Spinal cord (tissue), 9 donors: ENCODE measurements at regions not wholly inside any gene's neighbourhood (a gene's known extent, or its start where the extent isn't known, plus 50 kb on each side); places are given as distances from the start of the nearest gene placed in this dataset.
A peak's percentile ranks its signal among the peaks of the same experiment; 100 is the strongest.

Experiments
- DNase-seq, 6 donors: peaks; one replicate each; pipeline versions ENCODE4 v3.0.0 to v3.0.0-alpha.2; 2013 to 2015; ENCODE audit warnings: low spot score in 6 of 6, low read depth in 4 of 6
- H3K27ac ChIP-seq: one replicate; pipeline ENCODE4 v1.5.1; 2013; ENCODE audit warnings: low read depth, low read length, control low read depth
- H3K27me3 ChIP-seq: one replicate; pipeline ENCODE4 v1.6.1; 2013; ENCODE audit warnings: low read length; ENCODE audit not compliant: control insufficient read depth, insufficient read depth
- H3K36me3 ChIP-seq: one replicate; pipeline ENCODE4 v1.6.1; 2013; ENCODE audit warnings: low read length; ENCODE audit not compliant: control insufficient read depth, insufficient read depth
- H3K4me1 ChIP-seq: one replicate; pipeline ENCODE4 v1.6.1; 2013; ENCODE audit warnings: low read length; ENCODE audit not compliant: control insufficient read depth, insufficient read depth
- H3K4me3 ChIP-seq: one replicate; pipeline ENCODE4 v1.5.1; 2013; ENCODE audit warnings: low read depth, low read length, control low read depth
- H3K9me3 ChIP-seq: one replicate; pipeline ENCODE4 v1.6.1; 2013; ENCODE audit warnings: low read length; ENCODE audit not compliant: control insufficient read depth, insufficient read depth
- WGBS: methylation state at CpG from one replicate; pipeline ENCODE4 v1.1.5; 2013; ENCODE audit warnings: missing lambda C conversion rate; ENCODE audit not compliant: insufficient coverage; 5-methylcytosine and 5-hydroxymethylcytosine counted together
- donor health status: healthy.

- no peak for DNase-seq
- no peaks in the 10 kb centered on the region for H3K36me3 ChIP-seq
- 82% methylated on average over 1 of the region's 2 CpGs for WGBS
These were observed 356.4 kb upstream of the VWC2 start for GRCh38 chr7:49417034-49417433.

DNA sequence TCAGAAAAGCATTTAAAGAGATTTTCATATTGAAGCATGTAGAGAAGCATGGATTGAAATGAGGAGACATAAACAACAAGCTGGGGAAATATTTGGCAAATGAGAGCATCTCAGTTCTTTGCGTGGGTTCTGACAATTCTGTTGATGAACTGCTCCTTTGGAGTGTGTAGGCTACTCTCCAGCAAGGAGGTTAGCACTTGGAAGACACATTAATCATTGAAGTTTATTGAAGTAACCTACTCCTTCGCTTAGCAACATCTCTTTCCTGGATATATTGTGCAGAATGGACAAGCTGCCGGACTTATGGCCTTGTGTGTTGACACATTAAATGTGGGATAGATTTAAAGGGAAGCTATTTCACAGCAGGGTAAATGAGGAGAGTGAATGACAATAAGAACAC, 354.5 kb upstream of the VWC2 start:
- Histone ChIP-seq H3K4me3 (no peak overlapping the region), H3K4me1 (no peaks in the 10 kb centered on the region)
- no CpG with 5 or more reads among the region's 3 CpGs for WGBS

More at GRCh38 chr7:49417034-49417433, 356.4 kb upstream of the VWC2 start:
- Histone ChIP-seq H3K4me1 (no peaks in the 10 kb centered on the region), H3K27me3 (no peaks in the 10 kb centered on the region), H3K4me3 (no peak overlapping the region), H3K9me3 (no peaks in the 10 kb centered on the region), H3K27ac (no peak overlapping the region)

DNA sequence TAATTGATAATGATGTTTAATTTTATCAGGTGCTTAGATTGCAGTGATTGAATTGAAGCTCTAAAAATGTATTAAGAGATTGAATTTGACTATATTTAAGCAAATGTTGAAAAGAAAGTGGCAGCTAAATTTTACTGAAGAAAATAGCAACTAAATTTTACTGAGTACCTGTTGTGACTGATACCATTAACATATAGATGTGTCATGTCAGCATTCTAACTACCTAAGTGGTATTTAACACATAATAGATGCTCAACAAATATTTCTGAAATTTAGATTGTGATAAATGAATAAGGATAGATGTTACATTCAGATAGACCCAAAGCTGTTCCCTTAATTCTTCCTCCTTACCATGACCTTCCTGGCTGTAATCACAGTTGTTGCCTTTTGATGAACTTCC, 350.9 kb upstream of the VWC2 start:
- no peak overlapping the region for H3K27ac ChIP-seq
- no peaks in the 10 kb centered on the region for H3K4me1 ChIP-seq
- no peaks in the 10 kb centered on the region for H3K9me3 ChIP-seq
- DNase-seq: no peak
- H3K27me3 ChIP-seq: no peaks in the 10 kb centered on the region
- H3K4me3 ChIP-seq: no peak overlapping the region
- no peaks in the 10 kb centered on the region for H3K36me3 ChIP-seq

More for the DNA sequence above, 354.5 kb upstream of the VWC2 start:
- Histone ChIP-seq H3K9me3 (no peaks in the 10 kb centered on the region), H3K36me3 (no peaks in the 10 kb centered on the region), H3K27me3 (no peaks in the 10 kb centered on the region), H3K27ac (no peak overlapping the region)
- peak in 1 of 6 donors; percentile 66 for DNase-seq

GRCh38 chr7:49424109-49424508, 349.3 kb upstream of the VWC2 start:
- Histone ChIP-seq H3K36me3 (no peaks in the 10 kb centered on the region), H3K4me3 (no peak overlapping the region), H3K27me3 (no peaks in the 10 kb centered on the region), H3K9me3 (no peaks in the 10 kb centered on the region), H3K4me1 (no peaks in the 10 kb centered on the region), H3K27ac (no peak overlapping the region)
- no peak for DNase-seq

GRCh38 chr7:49425277-49425818, 348.1 kb upstream of the VWC2 start:
- 68% methylated on average over 2 of the region's 5 CpGs for whole genome bisulfite sequencing
- DNase-seq: no peak
- H3K9me3 ChIP-seq: no peaks in the 10 kb centered on the region
- no peak overlapping the region for H3K27ac ChIP-seq
- no peaks in the 10 kb centered on the region for H3K4me1 ChIP-seq
- no peaks in the 10 kb centered on the region for H3K27me3 ChIP-seq
- no peaks in the 10 kb centered on the region for H3K36me3 ChIP-seq
- no peak overlapping the region for H3K4me3 ChIP-seq

DNA sequence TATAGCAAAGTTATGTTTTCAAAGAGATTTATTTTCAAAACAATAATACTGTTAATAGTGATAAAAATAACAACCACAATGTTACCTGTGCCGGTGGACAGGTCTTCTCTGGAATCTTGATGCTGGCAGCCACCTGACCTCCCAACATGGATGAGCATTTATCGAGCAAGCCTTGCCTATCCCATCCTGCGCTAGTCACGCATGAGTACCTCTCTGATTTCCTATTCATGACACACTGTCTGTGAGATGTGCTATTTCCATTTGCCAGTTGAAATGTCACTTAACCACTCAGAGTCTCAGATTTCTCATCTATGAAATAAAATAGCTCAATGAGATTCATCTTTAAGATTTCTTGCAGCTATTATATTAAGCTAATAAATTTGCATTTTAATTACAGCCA, 341.2 kb upstream of the VWC2 start:
- WGBS: 90% methylated on average over 4 of the region's 4 CpGs
- no peak overlapping the region for H3K4me3 ChIP-seq

GRCh38 chr7:49433794-49434193, 339.6 kb upstream of the VWC2 start:
- Histone ChIP-seq H3K27ac (no peak overlapping the region), H3K36me3 (no peaks in the 10 kb centered on the region), H3K27me3 (no peaks in the 10 kb centered on the region), H3K4me1 (no peaks in the 10 kb centered on the region), H3K4me3 (no peak overlapping the region), H3K9me3 (no peaks in the 10 kb centered on the region)
- no peak for DNase-seq

More for the DNA sequence above, 341.2 kb upstream of the VWC2 start:
- Histone ChIP-seq H3K27me3 (no peaks in the 10 kb centered on the region), H3K9me3 (no peaks in the 10 kb centered on the region), H3K4me1 (no peaks in the 10 kb centered on the region), H3K27ac (no peak overlapping the region), H3K36me3 (no peaks in the 10 kb centered on the region)
- DNase-seq: peak in 1 of 6 donors; percentile 37

- Histone ChIP-seq H3K27me3 (no peaks in the 10 kb centered on the region), H3K4me3 (no peak overlapping the region), H3K9me3 (no peaks in the 10 kb centered on the region), H3K4me1 (no peaks in the 10 kb centered on the region), H3K27ac (no peak overlapping the region), H3K36me3 (no peaks in the 10 kb centered on the region)
- WGBS: no CpG with 5 or more reads among the region's 1 CpG
- no peak for DNase-seq
These were observed 338.6 kb upstream of the VWC2 start for GRCh38 chr7:49434846-49435245.

- Histone ChIP-seq H3K4me3 (no peak overlapping the region), H3K36me3 (no peaks in the 10 kb centered on the region), H3K4me1 (no peaks in the 10 kb centered on the region), H3K27me3 (no peaks in the 10 kb centered on the region), H3K9me3 (no peaks in the 10 kb centered on the region), H3K27ac (no peak overlapping the region)
- no peak for DNase-seq
- 97% methylated on average over 4 of the region's 4 CpGs for WGBS
These were observed 335.2 kb upstream of the VWC2 start for GRCh38 chr7:49438281-49438680.

DNA sequence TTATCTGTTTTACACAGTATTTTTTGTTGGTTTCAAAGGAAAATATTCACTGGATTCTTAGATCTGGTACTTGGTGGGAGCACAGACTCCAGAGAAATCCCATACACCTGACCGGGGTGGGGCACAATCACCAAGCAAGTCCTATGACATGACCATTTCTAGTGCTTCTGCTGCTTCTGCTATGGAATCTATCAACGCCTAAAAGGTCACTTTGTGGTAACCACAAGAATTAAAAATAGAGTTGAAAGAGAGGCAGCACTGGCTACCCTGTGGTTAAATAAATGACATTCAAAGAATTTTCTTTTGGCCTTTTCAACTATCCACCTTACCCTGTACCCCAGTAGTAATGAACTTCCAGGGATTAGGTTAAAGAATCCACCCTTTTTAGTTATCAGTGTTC, 329.9 kb upstream of the VWC2 start:
- Histone ChIP-seq H3K36me3 (no peaks in the 10 kb centered on the region), H3K27ac (no peak overlapping the region), H3K27me3 (no peaks in the 10 kb centered on the region), H3K4me1 (no peaks in the 10 kb centered on the region), H3K9me3 (no peaks in the 10 kb centered on the region), H3K4me3 (no peak overlapping the region)
- 100% methylated on average over 1 of the region's 2 CpGs for WGBS
- no peak for DNase-seq
